ENCODE measurements at regions not wholly inside any gene's neighbourhood (a gene's known extent, or its start where the extent isn't known, plus 50 kb on each side); places are given as distances from the start of the nearest gene placed in this dataset.
"Not testable (repeated sequence)": the region's sequence is repeated elsewhere in the genome, so short reads cannot be mapped to it uniquely, and the experiment has no call there.

DNA sequence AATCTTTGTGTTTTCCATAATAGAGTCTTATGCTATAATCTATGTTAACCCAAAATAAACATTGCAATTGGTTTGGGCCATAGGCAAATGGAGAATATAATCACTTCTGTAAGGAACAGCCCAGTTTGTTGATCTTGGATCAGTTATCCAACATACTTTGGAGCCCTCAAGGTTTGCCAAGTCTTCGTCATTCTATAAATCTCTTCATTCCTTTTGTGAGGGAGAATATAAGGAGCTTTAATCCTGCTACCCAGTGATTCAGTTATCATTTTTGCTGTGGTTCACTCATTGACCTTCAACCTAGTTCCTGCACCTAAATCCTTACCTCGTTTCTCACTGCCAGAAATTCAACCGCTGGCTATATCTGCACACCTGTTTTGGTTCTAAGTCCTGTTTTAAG, 500.3 kb upstream of the PTCHD4 start:
- Mint-ChIP-seq H3K27me3 (no peaks in the 10 kb centered on the region), H3K4me3 (no peak overlapping the region), H3K4me1 (no peaks in the 10 kb centered on the region), H3K9me3 (peaks cover 9 to 19% of the 10 kb centered on the region in 2 donors), H3K27ac (no peak overlapping the region)
- ATAC-seq (no peak), DNase-seq (no peak)

DNA sequence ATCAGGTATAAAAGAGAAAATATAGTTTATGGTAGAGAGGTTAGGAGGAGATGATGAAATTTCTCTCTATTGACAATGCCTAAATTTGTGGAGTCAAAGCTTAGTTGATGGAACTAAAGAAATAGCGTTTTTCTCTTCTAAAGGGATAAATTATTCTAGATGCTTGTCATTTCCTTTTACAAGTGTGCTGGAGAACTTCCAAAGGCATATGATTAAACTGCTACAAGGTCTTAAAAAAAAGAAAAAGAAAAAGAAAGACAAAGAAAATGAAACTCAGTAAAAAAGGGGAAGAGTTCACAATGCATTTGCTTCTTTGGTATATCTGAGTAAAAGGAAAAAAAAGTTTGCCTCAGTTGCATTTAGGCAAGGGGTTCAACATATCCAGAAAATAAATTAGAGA, 499.8 kb upstream of the PTCHD4 start:
- H3K27ac Mint-ChIP-seq, result no peak overlapping the region
- ATAC-seq (no peak), DNase-seq (no peak)
- H3K4me1 Mint-ChIP-seq, result no peaks in the 10 kb centered on the region
- no peak overlapping the region for H3K4me3 Mint-ChIP-seq
- H3K27me3 Mint-ChIP-seq, result no peaks in the 10 kb centered on the region
- H3K9me3 Mint-ChIP-seq, result peaks cover 9 to 19% of the 10 kb centered on the region in 2 donors

DNA sequence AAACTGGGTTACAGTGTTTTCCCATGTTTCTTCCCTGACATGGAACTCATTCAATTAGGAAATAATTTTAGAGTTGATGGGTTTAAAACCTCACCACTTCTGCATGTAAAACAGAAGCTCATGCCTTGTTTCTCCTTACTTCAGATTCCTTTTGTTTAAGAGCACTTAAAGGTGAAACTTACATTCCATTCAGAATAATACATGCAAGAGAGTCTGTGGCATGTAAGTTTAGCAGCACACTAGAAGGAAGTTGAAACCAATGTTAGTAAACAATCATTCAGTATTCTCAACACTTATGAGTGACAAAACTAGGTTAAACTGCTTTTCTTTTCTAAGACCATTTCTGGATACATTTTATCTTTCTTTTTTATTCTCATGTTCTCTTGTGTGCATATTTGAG, 495.6 kb upstream of the PTCHD4 start:
- no peaks in the 10 kb centered on the region for H3K4me1 Mint-ChIP-seq
- H3K4me3 Mint-ChIP-seq, result no peak overlapping the region
- peaks cover 0 to 15% of the 10 kb centered on the region in 2 donors for H3K9me3 Mint-ChIP-seq
- H3K27ac Mint-ChIP-seq, result no peak overlapping the region
- H3K27me3 Mint-ChIP-seq, result no peaks in the 10 kb centered on the region
- no peak for ATAC-seq
- no peak for DNase-seq

DNA sequence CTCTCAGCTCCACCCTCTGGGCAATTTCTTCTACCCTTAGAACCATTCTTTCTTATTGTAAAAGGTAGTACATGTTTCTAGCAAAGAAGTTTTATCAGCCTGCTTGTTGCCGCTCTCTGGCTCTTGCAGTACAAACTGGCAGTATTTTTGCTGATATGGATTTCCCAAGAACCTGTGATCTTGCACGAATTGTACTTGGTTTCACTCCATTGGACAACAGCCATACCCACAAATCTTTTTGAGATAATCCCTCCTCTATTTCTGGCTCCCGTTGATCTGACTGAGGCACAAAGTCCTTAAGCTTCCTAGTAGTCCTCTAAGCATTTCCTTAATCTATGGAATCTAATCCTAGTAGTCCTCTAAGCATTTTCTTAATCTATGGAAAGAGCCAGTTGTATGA, 487.0 kb upstream of the PTCHD4 start:
- no peaks in the 10 kb centered on the region for H3K9me3 Mint-ChIP-seq
- no peak for DNase-seq
- H3K27ac Mint-ChIP-seq, result no peak overlapping the region
- no peaks in the 10 kb centered on the region for H3K4me1 Mint-ChIP-seq
- ATAC-seq, result no peak
- H3K27me3 Mint-ChIP-seq, result no peaks in the 10 kb centered on the region
- H3K4me3 Mint-ChIP-seq, result no peak overlapping the region

DNA sequence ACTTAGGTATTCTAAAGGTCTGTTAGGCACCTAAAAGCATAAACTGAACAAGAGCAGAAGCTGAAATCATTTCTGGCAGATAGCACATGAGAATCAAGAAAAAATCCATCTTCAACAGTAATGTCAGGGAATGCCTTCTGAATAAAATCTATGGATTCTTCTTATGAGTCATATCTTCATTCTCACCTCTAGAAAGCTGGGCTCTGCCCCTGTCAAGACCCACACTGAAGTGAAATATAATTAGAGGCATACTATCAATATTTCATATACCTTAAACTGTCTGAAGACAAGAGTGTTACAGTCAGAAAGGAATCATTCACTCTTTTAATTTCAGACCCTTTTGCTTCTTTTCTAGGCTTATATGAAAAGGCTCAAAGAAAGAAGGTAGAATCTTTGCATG, 485.8 kb upstream of the PTCHD4 start:
- ATAC-seq (no peak), DNase-seq (no peak)
- Mint-ChIP-seq H3K27ac (no peak overlapping the region), H3K4me3 (no peak overlapping the region), H3K27me3 (no peaks in the 10 kb centered on the region), H3K4me1 (no peaks in the 10 kb centered on the region), H3K9me3 (peaks cover 0 to 4% of the 10 kb centered on the region in 2 donors)

DNA sequence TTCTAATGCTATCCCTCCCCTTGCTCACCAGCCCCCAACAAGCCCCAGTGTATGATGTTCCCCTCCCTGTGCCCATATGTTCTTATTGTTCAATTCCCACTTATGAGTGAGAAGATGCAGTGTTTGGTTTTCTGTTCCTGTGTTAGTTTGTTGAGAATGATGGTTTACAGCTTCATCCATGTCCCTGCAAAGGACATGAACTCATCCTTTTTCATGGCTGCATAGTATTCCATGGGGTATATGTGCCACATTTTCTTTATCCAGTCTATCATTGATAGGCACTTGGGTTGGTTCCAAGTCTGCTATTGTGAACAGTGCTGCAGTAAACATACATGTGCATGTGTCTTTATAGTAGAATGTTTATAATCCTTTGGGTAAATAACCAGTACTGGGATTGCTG, 480.2 kb upstream of the PTCHD4 start:
- not testable (repeated sequence) for H3K27me3 Mint-ChIP-seq, H3K4me3 Mint-ChIP-seq, DNase-seq, H3K4me1 Mint-ChIP-seq, H3K27ac Mint-ChIP-seq, ATAC-seq
- H3K9me3 Mint-ChIP-seq, result peaks cover 0 to 12% of the 10 kb centered on the region in 2 donors

DNA sequence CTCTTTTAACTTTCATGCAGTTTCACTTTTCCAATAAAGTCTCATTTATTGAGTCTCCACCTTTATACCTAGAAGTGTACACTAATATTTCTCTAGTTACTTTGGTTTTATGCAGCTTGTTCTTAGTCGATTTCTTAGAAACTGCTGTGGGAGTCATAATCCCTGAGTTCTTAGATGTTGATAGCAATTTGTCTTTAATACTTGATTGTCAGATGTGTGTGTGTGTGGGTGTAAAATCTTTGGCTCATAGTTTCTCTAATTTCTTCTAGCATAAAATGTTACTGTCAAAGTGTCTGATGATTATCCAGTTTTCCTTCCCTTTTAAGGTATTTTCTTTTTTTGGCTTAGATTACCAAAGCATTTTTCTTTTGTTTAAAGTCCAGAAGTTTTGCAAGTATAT, 473.8 kb upstream of the PTCHD4 start:
- no peaks in the 10 kb centered on the region for H3K4me1 Mint-ChIP-seq
- ATAC-seq, result no peak
- DNase-seq, result no peak

DNA sequence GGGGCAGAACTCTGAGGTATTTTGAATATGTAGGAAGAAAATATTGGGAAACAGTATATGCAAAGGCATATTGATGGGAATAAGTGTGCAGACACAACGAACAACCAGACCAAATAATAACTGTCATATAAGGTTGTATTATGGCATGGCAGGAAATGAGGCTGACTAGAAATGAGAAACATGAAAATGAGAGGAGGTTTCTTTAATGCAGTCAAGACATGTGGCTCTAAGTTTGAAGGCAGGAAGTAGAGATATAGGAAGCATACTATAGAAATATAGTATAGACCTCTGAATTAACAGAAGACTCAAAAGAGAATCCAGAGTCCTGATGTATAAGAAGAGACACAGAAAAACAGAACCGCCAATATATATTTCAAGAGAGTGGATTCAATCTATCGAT, 459.7 kb upstream of the PTCHD4 start:
- Mint-ChIP-seq H3K4me1 (no peaks in the 10 kb centered on the region), H3K27me3 (no peaks in the 10 kb centered on the region), H3K9me3 (peaks cover 4 to 6% of the 10 kb centered on the region in 2 donors), H3K27ac (no peak overlapping the region), H3K4me3 (no peak overlapping the region)
- DNase-seq (no peak), ATAC-seq (no peak)

More for the DNA sequence above, 473.8 kb upstream of the PTCHD4 start:
- Mint-ChIP-seq H3K4me3 (no peak overlapping the region), H3K27me3 (no peaks in the 10 kb centered on the region), H3K9me3 (no peaks in the 10 kb centered on the region), H3K27ac (no peak overlapping the region)

DNA sequence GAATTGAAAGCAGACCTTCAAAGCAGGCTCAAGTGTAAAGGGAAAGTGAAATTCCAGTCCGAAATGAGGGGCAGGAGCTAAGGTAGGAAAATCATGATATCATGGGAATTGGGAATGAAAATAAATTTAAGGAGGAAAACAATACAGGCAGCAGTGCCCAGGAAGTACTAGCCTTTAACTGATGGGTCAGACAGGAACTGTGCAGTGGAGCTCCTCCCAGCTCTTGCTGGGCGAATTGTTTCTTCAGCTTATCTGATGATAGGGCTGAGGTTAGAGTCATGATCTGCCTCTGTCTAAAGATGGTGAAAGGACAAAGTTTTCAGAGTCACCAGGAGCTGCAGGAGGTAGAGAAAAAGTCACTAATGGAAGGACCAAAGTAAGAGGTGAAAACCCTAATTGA, 457.9 kb upstream of the PTCHD4 start:
- H3K9me3 Mint-ChIP-seq, result peaks cover 6 to 7% of the 10 kb centered on the region in 2 donors
- no peak for DNase-seq
- no peaks in the 10 kb centered on the region for H3K27me3 Mint-ChIP-seq
- H3K27ac Mint-ChIP-seq, result no peak overlapping the region
- ATAC-seq, result no peak
- H3K4me1 Mint-ChIP-seq, result no peaks in the 10 kb centered on the region
- H3K4me3 Mint-ChIP-seq, result no peak overlapping the region

DNA sequence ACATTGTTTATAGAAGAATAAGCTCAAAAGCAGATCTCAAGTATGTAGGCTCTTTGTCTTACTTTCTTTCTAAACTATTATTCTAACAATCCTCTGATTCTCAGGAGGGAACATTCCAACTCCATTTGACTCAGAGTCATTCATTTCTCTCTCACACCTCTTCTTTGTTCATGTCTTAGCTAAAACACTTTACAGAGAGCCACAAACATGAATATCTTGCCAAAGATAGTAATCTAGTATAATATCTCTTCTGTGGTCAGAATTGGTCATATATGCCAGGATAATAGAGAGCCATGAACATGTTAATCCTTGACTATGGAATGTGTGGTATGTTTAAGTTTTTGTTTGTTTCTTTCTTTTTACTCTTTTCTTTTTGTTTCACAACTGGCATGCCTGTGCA, 456.0 kb upstream of the PTCHD4 start:
- no peak for ATAC-seq
- no peak for DNase-seq
- H3K4me1 Mint-ChIP-seq, result no peaks in the 10 kb centered on the region

DNA sequence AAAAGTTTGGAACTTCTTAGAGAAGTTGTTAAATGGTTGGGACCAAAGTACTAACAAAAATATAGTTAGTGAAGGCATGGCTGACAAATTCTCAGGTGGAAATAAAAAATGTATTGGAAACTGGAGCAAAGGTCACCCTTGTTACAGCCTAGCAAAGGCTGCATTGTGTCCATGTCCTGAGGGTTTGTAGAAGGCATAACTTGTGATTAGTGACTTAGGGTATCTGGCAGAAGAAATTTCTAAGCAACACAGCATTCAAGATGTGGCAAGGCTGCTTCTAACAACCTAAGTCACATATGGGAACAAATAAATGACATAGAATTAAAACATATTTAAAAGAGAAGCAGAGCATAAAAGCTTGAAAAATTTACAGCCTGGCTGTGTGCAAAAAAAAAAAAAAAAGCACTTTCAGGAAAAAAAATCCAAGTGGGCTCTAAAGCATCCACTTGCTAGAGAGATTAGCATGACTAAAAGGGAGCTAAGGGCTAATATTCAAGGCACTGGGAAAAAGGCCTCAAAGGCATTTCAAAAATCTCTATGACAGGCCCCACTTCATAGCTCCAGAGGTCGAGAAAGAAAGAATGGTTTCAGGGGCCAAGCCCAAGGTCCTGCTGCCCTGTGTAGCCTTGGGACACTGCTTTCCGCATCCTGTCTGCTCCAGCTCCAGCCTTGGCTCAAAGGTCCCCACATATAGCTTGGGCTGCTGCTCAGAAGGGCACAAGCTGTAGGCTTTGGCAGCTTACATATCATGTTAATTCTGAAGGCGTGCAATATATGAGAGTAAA, 453.2 kb upstream of the PTCHD4 start:
- H3K27me3 Mint-ChIP-seq, result no peaks in the 10 kb centered on the region
- no peak overlapping the region for H3K4me3 Mint-ChIP-seq
- no peak for ATAC-seq
- no peaks in the 10 kb centered on the region for H3K4me1 Mint-ChIP-seq
- DNase-seq, result no peak
- H3K9me3 Mint-ChIP-seq, result peaks cover 7 to 16% of the 10 kb centered on the region in 2 donors
- no peak overlapping the region for H3K27ac Mint-ChIP-seq

More for the DNA sequence above, 456.0 kb upstream of the PTCHD4 start:
- H3K9me3 Mint-ChIP-seq, result peaks cover 6 to 7% of the 10 kb centered on the region in 2 donors
- H3K27ac Mint-ChIP-seq, result no peak overlapping the region
- H3K4me3 Mint-ChIP-seq, result no peak overlapping the region
- no peaks in the 10 kb centered on the region for H3K27me3 Mint-ChIP-seq

DNA sequence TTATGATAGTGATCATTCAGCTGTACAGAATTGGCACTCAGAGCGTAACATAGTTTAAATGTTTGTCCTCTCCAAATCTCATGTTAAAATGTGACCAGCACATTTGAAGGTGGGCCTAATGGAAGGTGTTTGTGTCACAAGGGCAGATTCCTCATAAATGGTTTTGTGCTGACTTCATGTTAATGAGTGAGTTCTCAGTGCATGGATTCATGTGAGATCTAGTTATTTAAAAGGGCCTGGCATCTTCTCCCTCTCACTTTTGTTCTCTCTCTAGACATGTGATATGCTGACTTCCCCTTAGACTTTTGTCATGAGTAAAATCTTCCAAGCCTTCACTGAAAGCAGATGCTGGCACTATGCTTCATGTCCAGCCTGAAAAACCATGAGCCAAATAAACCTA, 452.4 kb upstream of the PTCHD4 start:
- Mint-ChIP-seq H3K27ac (no peak overlapping the region), H3K4me3 (no peak overlapping the region), H3K27me3 (no peaks in the 10 kb centered on the region), H3K9me3 (peaks cover 7 to 12% of the 10 kb centered on the region in 2 donors), H3K4me1 (no peaks in the 10 kb centered on the region)
- no peak for ATAC-seq
- no peak for DNase-seq

DNA sequence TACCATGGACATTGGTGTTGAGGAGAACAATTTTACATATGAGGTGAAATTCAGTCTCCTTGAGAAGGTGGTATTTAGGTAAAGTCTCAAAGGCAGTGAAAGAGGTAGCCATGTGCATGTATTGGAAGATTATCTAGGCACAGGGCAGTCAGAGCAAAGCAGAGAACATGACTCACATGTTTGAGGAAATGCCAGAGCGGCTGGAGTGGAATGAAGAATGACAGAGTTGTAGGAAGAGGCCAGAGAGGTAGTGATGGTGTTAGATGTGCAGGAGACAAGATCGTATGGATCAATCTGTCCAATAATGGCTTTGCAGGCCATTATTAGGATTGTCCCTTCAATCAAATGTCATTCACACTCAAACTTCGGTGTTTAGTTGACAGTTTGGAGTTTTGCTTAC, 449.4 kb upstream of the PTCHD4 start:
- DNase-seq, result no peak
- Mint-ChIP-seq H3K4me3 (no peak overlapping the region), H3K4me1 (no peaks in the 10 kb centered on the region), H3K27me3 (no peaks in the 10 kb centered on the region), H3K27ac (no peak overlapping the region), H3K9me3 (peaks cover under 1 to 15% of the 10 kb centered on the region in 2 donors)
- no peak for ATAC-seq

DNA sequence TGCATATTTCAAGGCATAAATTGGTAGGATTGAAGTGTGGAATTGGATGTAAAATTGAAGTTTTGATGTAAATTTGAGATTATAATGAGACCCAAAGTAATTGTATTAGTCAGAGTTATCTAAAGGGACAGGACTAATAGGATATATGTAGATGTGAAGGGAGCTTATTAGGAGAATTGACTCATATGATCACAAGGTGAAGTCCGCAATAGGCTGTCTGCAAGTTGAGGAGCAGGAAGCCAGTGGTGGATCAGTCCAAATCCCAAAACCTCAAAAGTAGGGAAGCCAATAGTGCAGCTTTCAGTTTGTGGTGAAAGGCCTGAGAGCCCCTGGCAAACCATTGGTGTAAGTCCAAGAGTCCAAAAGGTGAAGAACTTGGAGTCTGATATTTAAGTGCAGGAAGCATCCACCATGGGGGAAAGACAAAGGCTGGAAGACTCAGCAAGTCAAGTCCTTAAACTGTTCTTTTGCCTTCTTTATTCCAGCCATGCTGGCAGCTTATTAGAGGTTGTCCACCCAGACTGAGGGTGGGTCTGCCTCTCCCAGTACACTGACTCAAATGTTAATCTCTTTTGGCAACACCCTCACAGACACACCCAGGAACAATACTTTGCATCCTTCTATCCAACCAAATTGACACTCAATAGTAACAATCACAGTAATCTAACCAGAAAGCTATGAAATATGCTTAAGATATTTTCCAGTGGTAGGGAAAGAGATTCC, 442.6 kb upstream of the PTCHD4 start:
- Mint-ChIP-seq H3K27me3 (no peaks in the 10 kb centered on the region), H3K4me1 (no peaks in the 10 kb centered on the region), H3K27ac (no peak overlapping the region), H3K4me3 (no peak overlapping the region), H3K9me3 (peaks cover 0 to 9% of the 10 kb centered on the region in 2 donors)
- no peak for DNase-seq
- no peak for ATAC-seq

DNA sequence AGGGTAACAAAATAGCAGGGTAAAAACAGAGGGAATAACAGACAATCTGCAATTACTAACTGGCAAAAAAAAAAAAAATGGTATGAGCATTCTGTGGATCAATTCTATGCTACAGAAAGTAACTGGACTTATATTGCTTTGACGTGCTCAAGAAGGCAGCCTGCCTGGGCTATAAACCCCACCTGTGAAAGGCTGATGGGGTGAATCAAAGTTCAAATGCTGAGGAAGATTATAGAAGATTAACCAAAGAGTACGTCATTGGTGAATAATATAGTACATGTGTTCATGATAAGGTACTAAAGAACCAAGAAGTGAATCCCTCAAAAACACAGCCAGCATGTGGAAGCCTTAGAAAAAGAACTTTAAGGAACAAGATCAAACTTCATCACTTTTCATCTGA, 441.9 kb upstream of the PTCHD4 start:
- ATAC-seq (no peak), DNase-seq (no peak)
- Mint-ChIP-seq H3K27ac (no peak overlapping the region), H3K9me3 (peaks cover 0 to 6% of the 10 kb centered on the region in 2 donors), H3K4me1 (no peaks in the 10 kb centered on the region), H3K27me3 (no peaks in the 10 kb centered on the region), H3K4me3 (no peak overlapping the region)

DNA sequence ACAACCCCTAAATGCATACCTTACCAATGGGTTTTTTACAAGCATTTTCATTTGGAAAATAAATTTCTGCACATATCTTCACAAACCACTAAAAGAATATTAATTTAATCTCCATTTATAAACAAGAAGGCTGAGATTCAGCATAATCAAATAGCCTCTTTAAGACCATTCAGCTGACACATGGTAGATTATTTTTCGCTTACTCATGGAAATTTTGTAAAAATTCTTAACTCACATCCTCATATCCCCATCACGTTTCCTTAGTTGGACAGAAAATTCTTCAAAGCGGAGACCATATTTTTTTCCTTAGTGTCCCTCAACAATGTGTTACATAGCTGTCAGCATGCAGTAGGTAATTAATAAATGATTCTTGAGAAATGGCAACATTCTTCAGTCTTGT, 439.6 kb upstream of the PTCHD4 start:
- peaks cover 0 to 5% of the 10 kb centered on the region in 2 donors for H3K9me3 Mint-ChIP-seq
- H3K4me3 Mint-ChIP-seq, result no peak overlapping the region
- no peaks in the 10 kb centered on the region for H3K27me3 Mint-ChIP-seq
- ATAC-seq (no peak), DNase-seq (no peak)
- H3K27ac Mint-ChIP-seq, result no peak overlapping the region
- H3K4me1 Mint-ChIP-seq, result no peaks in the 10 kb centered on the region
